GM23338 (cell line): ENCODE measurements at regions not wholly inside any gene's neighbourhood (a gene's known extent, or its start where the extent isn't known, plus 50 kb on each side); places are given as distances from the start of the nearest gene placed in this dataset.

Source experiments
- ATAC-seq: fragments of 200-7000 bp; cut with Tn5 transposase; 3 replicates; pipeline ENCODE4 v1.9.1; 2020
- DNase-seq: peaks from one replicate; pipeline ENCODE4 v3.0.0-alpha.2; 2015; ENCODE audit warnings: low spot score
- H2AFZ ChIP-seq: fragments of 200-600 bp; sonication (generic); 2 replicates; pipeline ENCODE4 v1.8.0; 2016; ENCODE audit warnings: antibody characterized with exemption, mild to moderate bottlenecking, moderate library complexity
- H3F3A ChIP-seq: fragments of 200-600 bp; sonication (generic); replicated peaks from 2 replicates; pipeline ENCODE4 v1.8.0; 2017; ENCODE audit warnings: antibody characterized with exemption, mixed run types, low read depth
- H3K27ac ChIP-seq: fragments of 200-600 bp; sonication (generic); 2 replicates; pipeline ENCODE4 v1.6.1; 2016; ENCODE audit warnings: low read depth
- H3K27me3 ChIP-seq: fragments of 200-600 bp; sonication (generic); 2 replicates; pipeline ENCODE4 v1.8.0; 2016; ENCODE audit warnings: mild to moderate bottlenecking, mixed run types, moderate library complexity; ENCODE audit not compliant: insufficient read depth
- H3K36me3 ChIP-seq: fragments of 200-600 bp; sonication (generic); 2 replicates; pipeline ENCODE4 v1.8.0; 2016; ENCODE audit warnings: mild to moderate bottlenecking; ENCODE audit not compliant: insufficient read depth
- H3K4me1 ChIP-seq: fragments of 200-600 bp; sonication (generic); 2 replicates; pipeline ENCODE4 v1.8.0; 2016; ENCODE audit warnings: mild to moderate bottlenecking, moderate library complexity; ENCODE audit not compliant: insufficient read depth
- H3K4me2 ChIP-seq: fragments of 200-600 bp; sonication (generic); 2 replicates; pipeline ENCODE4 v1.7.1; 2017; ENCODE audit warnings: mixed run types
- H3K4me3 ChIP-seq: fragments of 200-600 bp; sonication (generic); 2 replicates; pipeline ENCODE4 v1.6.1; 2016; ENCODE audit warnings: mixed run types
- H3K79me2 ChIP-seq: fragments of 200-600 bp; sonication (generic); replicated peaks from 2 replicates; pipeline ENCODE4 v1.8.0; 2017; ENCODE audit warnings: mild to moderate bottlenecking; ENCODE audit not compliant: insufficient read depth
- H3K9me2 ChIP-seq: fragments of 200-600 bp; sonication (generic); 2 replicates; pipeline ENCODE4 v1.8.0; 2017; ENCODE audit not compliant: insufficient read depth
- H4K20me1 ChIP-seq: fragments of 200-600 bp; sonication (generic); replicated peaks from 2 replicates; pipeline ENCODE4 v1.8.0; 2017; ENCODE audit warnings: mild to moderate bottlenecking; ENCODE audit not compliant: insufficient read depth
- H3K27ac Mint-ChIP-seq: 2 replicates; pipeline ENCODE4 v1.8.0; 2020; ENCODE audit warnings: inconsistent platforms, mild to moderate bottlenecking, moderate library complexity, mixed read lengths
- H3K27me3 Mint-ChIP-seq: 3 replicates; pipeline ENCODE4 v1.8.0; 2022; ENCODE audit warnings: low read depth, mild to moderate bottlenecking, moderate library complexity, mixed read lengths, inconsistent platforms; ENCODE audit not compliant: insufficient read depth, poor library complexity
- H3K36me3 Mint-ChIP-seq: 3 replicates; pipeline ENCODE4 v1.8.0; 2021; ENCODE audit warnings: low read depth, mild to moderate bottlenecking, inconsistent platforms, moderate library complexity, mixed read lengths
- H3K4me1 Mint-ChIP-seq: 3 replicates; pipeline ENCODE4 v1.8.0; 2020; ENCODE audit warnings: mild to moderate bottlenecking, inconsistent platforms, mixed read lengths
- H3K4me3 Mint-ChIP-seq: 3 replicates; pipeline ENCODE4 v1.8.0; 2021; ENCODE audit warnings: moderate library complexity, mild to moderate bottlenecking, inconsistent platforms, mixed read lengths
- H3K9me3 Mint-ChIP-seq: 3 replicates; pipeline ENCODE4 v1.8.0; 2020; ENCODE audit warnings: moderate library complexity, mild to moderate bottlenecking, inconsistent platforms, mixed read lengths
- CREB1 ChIP-seq: fragments of 250-450 bp; sonication (Bioruptor Pico); IDR thresholded peaks from 2 replicates; pipeline ENCODE4 v1.5.0; 2020; ENCODE audit warnings: low read depth, mild to moderate bottlenecking, moderate library complexity
- CTCF ChIP-seq, 2 experiments: fragments of 200-600 bp in 1 of 2; sonication (generic) in 1 of 2; conservative IDR thresholded peaks; 2 replicates each; pipeline versions ENCODE4 v1.5.1 to v1.6.1; 2016 to 2017; ENCODE audit warnings: antibody characterized with exemption in 2 of 2, low read depth in 2 of 2, mild to moderate bottlenecking in 2 of 2, moderate library complexity in 1 of 2
- EZH2 ChIP-seq: fragments of 200-600 bp; sonication (generic); IDR thresholded peaks from one replicate; pipeline ENCODE4 v1.8.0; 2017; ENCODE audit warnings: antibody characterized with exemption, mild to moderate bottlenecking, low read depth; ENCODE audit not compliant: unreplicated experiment
- EZH2phosphoT487 ChIP-seq: fragments of 200-600 bp; sonication (generic); IDR thresholded peaks from one replicate; pipeline ENCODE4 v1.8.1; 2018; ENCODE audit warnings: antibody characterized with exemption; ENCODE audit not compliant: unreplicated experiment
- JUNB ChIP-seq: IDR thresholded peaks from one replicate; pipeline ENCODE4 v1.6.1; 2016; ENCODE audit warnings: antibody characterized with exemption; ENCODE audit not compliant: unreplicated experiment
- NANOG ChIP-seq: IDR thresholded peaks from 2 replicates; pipeline ENCODE4 v1.6.1; 2016; ENCODE audit warnings: antibody characterized with exemption, borderline replicate concordance
- POLR2AphosphoS5 ChIP-seq: IDR thresholded peaks from 2 replicates; pipeline ENCODE4 v1.6.1; 2016; ENCODE audit warnings: antibody characterized with exemption, low read depth
- STAT1 ChIP-seq: IDR thresholded peaks from one replicate; pipeline ENCODE4 v1.6.1; 2016; ENCODE audit warnings: antibody characterized with exemption; ENCODE audit not compliant: unreplicated experiment
- ZNF114 ChIP-seq: fragments of 250-450 bp; sonication (Bioruptor Pico); IDR thresholded peaks from 2 replicates; pipeline ENCODE4 v1.5.0; 2020; ENCODE audit warnings: mild to moderate bottlenecking, moderate library complexity
- ZNF331 ChIP-seq: fragments of 250-450 bp; sonication (Bioruptor Pico); IDR thresholded peaks from 2 replicates; pipeline ENCODE4 v1.5.0; 2020; ENCODE audit warnings: low read depth, mild to moderate bottlenecking, moderate library complexity
- ZNF462 ChIP-seq: fragments of 250-450 bp; sonication (Bioruptor Pico); IDR thresholded peaks from 2 replicates; pipeline ENCODE4 v1.5.0; 2020; ENCODE audit warnings: mild to moderate bottlenecking, moderate library complexity
- TF ChIP-seq, protein P1 (sequence below): IDR thresholded peaks from 2 replicates; pipeline ENCODE4 v1.6.1; 2016; ENCODE audit warnings: antibody characterized with exemption
- TF ChIP-seq, protein P2 (sequence below): IDR thresholded peaks from one replicate; pipeline ENCODE4 v1.6.1; 2018; ENCODE audit warnings: antibody characterized with exemption; ENCODE audit not compliant: unreplicated experiment

- Histone ChIP-seq H4K20me1 (no peaks in the 10 kb centered on the region), H3K79me2 (no peaks in the 10 kb centered on the region), H3K4me3 (no peak overlapping the region), H3K4me2 (no peak overlapping the region), H3K36me3 (no peaks in the 10 kb centered on the region), H3F3A (no peaks in the 10 kb centered on the region), H3K9me2 (0 out of 2 replicates have a peak, but pooled peaks cover 3% of the 10 kb centered on the region), H3K4me1 (no peaks in the 10 kb centered on the region), H3K27ac (no peak overlapping the region), H2AFZ (no peak overlapping the region), H3K27me3 (no peaks in the 10 kb centered on the region)
- ATAC-seq (no peak), DNase-seq (peak; percentile 0)
- H3K27ac Mint-ChIP-seq = no peak overlapping the region
- no peaks in the 10 kb centered on the region for H3K27me3 Mint-ChIP-seq
- no peak overlapping the region for H3K4me3 Mint-ChIP-seq
- no peak for TF ChIP-seq JUNB
- no peak for TF ChIP-seq NANOG
- TF ChIP-seq EZH2 = no peak
- no peak for TF ChIP-seq ZNF331 (CRISPR knock-in tag)
- TF ChIP-seq EZH2phosphoT487 = no peak
- TF ChIP-seq ZNF462 = no peak
- no peak for TF ChIP-seq STAT1
- TF ChIP-seq POLR2AphosphoS5 = no peak
- TF ChIP-seq ZNF114 (CRISPR knock-in tag) = no peak
- TF ChIP-seq CTCF (conservative IDR thresholded peaks at IDR 0.05; ENCODE audit: low read depth in 2 of 2) = no peak
- TF ChIP-seq, protein P1, sequence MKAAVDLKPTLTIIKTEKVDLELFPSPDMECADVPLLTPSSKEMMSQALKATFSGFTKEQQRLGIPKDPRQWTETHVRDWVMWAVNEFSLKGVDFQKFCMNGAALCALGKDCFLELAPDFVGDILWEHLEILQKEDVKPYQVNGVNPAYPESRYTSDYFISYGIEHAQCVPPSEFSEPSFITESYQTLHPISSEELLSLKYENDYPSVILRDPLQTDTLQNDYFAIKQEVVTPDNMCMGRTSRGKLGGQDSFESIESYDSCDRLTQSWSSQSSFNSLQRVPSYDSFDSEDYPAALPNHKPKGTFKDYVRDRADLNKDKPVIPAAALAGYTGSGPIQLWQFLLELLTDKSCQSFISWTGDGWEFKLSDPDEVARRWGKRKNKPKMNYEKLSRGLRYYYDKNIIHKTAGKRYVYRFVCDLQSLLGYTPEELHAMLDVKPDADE = no peak
- TF ChIP-seq, protein P2, sequence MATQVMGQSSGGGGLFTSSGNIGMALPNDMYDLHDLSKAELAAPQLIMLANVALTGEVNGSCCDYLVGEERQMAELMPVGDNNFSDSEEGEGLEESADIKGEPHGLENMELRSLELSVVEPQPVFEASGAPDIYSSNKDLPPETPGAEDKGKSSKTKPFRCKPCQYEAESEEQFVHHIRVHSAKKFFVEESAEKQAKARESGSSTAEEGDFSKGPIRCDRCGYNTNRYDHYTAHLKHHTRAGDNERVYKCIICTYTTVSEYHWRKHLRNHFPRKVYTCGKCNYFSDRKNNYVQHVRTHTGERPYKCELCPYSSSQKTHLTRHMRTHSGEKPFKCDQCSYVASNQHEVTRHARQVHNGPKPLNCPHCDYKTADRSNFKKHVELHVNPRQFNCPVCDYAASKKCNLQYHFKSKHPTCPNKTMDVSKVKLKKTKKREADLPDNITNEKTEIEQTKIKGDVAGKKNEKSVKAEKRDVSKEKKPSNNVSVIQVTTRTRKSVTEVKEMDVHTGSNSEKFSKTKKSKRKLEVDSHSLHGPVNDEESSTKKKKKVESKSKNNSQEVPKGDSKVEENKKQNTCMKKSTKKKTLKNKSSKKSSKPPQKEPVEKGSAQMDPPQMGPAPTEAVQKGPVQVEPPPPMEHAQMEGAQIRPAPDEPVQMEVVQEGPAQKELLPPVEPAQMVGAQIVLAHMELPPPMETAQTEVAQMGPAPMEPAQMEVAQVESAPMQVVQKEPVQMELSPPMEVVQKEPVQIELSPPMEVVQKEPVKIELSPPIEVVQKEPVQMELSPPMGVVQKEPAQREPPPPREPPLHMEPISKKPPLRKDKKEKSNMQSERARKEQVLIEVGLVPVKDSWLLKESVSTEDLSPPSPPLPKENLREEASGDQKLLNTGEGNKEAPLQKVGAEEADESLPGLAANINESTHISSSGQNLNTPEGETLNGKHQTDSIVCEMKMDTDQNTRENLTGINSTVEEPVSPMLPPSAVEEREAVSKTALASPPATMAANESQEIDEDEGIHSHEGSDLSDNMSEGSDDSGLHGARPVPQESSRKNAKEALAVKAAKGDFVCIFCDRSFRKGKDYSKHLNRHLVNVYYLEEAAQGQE = no peak
- no peak for TF ChIP-seq CREB1 (CRISPR knock-in tag)
- no peaks in the 10 kb centered on the region for H3K9me3 Mint-ChIP-seq
- H3K4me1 Mint-ChIP-seq = peaks cover 4% of the 10 kb centered on the region
- H3K36me3 Mint-ChIP-seq = no peaks in the 10 kb centered on the region
These were observed 211.4 kb downstream of the MID1IP1 start for GRCh38 chrX:39012621-39013111.
